ENCODE measurements at regions not wholly inside any gene's neighbourhood (a gene's known extent, or its start where the extent isn't known, plus 50 kb on each side); places are given as distances from the start of the nearest gene placed in this dataset.
"Not testable (repeated sequence)": the region's sequence is repeated elsewhere in the genome, so short reads cannot be mapped to it uniquely, and the experiment has no call there.

DNA sequence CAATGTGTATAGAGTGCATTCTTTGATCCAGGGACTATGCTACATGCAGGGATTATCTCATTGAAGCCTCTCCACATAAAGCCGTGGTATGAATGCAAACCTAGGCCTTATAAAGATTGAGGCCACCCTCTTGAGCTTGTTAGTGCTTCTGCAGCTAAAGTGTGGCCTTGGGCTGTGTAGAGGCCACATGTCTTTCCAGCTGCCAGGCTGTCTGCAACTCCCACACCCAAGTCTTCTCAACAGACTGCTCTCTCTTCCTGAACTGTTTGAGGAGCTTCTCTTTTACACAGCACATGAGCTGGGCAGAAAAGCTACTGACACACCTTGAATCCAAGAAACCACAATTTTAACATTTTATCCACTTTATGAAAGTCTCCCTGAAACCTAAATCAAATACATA lies 119.2 kb upstream of the MEX3C start:
- in situ Hi-C loops (cut with HindIII; ENCODE audit: low pct_ligation_motif_present, low pct_unique_long_range_greater_than_20kb, low sequenced_read_pairs) = no loop called here

DNA sequence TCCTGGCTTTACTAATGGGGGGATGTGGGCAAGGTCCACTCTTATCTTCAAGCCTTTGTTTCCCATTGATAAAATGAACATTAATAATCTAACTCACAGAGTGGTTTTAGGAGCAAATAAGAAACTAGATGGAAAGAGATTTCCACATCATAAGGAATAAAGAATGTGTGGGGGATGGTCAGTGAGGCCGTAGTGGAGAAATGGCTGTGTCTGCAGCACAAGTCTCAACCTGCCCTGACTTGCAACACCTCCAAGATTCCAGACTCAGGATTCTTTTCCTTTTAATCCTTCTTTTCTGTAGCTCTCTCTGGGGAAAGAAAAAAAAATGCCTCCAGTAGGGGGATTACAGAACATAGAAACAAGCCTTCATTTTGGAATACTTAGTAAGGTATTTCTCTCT lies 124.2 kb upstream of the MEX3C start:
- in situ Hi-C loops (cut with HindIII; ENCODE audit: low pct_ligation_motif_present, low pct_unique_long_range_greater_than_20kb, low sequenced_read_pairs) = no loop called here
- no peak for DNase-seq

More for the DNA sequence above, 119.2 kb upstream of the MEX3C start:
- no peak for DNase-seq

DNA sequence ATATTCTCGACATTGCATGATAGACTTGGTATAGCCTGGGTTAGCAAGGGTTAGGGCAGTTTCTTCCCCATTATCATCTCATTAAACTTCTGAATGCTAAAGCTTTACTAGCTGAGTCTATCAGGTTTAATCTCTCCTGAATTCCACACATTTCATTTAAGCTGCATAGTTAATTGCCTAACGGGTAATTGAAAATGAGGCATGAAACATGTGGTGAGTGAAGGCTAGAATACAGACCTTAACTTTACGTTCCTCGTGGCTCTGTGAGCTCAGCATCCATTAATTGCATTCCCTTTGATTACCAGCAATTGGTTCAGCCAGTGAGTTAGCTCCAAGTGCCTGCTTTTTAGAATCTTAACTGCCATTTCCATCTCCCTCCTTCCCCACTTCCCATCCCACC lies 126.5 kb upstream of the MEX3C start:
- in situ Hi-C loops (cut with HindIII; ENCODE audit: low pct_ligation_motif_present, low pct_unique_long_range_greater_than_20kb, low sequenced_read_pairs) = no loop called here
- no peak for DNase-seq

DNA sequence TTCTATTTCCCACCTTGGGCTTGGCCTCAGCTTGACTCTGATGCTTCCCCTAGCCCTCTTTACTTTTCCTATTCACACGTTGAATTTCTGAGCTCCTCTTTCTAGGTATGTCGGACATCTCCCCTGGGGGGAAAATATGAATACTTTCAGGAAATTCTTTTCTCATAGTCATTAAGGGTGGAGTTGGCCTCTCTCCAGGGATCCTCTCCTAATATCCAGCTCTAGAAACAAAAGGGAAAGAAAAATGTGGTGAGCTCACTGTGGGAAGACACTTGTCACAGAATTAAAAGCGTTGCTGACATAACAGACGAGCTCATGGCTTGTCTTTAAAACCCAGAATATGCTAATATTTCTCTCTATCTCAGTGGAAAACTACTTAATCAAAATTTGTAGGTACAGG lies 132.7 kb upstream of the MEX3C start:
- DNase-seq = no peak
- in situ Hi-C loops (cut with HindIII; ENCODE audit: low pct_ligation_motif_present, low pct_unique_long_range_greater_than_20kb, low sequenced_read_pairs) = no loop called here

DNA sequence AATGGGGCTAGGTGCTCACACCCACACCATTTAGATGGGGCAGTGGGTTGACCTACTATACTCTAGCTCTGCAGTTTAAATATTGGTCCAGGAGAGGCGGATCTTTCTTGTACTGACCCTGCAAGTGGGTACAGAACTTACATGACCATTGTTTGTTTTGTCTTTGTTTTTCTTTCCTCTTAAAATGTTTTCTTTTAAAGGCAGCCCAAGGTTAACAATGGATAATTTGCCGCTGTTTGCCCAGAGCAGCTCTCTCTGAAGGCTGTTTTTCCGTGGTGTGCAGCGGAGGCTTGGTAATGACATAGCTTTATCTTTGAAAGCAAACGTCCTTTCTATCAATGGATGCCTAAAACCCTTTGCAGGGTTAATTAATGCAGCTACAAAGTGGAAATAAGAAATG lies 133.3 kb upstream of the MEX3C start:
- in situ Hi-C loops (cut with HindIII; ENCODE audit: low pct_ligation_motif_present, low pct_unique_long_range_greater_than_20kb, low sequenced_read_pairs) = no loop called here
- DNase-seq = no peak

DNA sequence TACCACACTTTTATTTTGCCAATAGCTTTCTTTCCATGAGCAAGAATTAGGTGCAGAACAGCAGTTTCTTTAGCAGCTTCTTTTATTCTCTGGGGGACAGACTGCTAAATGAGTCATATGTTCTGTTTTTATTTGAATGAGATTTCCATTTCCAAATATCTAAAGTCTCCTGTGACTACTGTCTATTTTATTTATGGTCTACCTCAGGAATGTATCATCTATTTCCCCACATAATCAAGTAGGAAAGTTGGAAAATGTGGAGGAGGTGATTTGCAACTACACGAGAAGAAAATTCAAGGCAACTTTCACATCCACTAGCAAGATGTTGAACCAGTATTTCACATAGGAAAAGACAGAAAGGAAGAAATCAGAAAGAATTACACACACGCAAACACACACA lies 139.9 kb upstream of the MEX3C start:
- no peak for DNase-seq
- in situ Hi-C loops (cut with HindIII; ENCODE audit: low pct_ligation_motif_present, low pct_unique_long_range_greater_than_20kb, low sequenced_read_pairs) = no loop called here

DNA sequence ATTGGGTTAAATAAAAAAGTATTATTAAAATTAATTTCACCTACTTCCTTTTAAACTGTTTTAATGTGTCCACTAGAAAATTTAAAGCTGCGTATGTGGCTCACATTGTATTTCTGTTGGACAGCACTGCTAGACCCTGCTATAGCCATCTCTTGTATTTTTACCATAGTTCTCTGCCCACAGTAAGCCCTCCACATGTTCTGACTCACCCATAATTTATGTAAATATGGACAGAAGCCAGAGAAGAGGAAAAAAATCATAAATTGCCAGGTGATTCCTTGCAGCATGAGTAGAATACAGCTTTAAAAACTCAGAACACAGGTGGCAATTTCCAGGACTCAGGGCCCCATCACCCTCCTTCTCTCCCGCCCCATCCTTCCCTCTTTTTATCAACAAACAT lies 142.4 kb upstream of the MEX3C start:
- no peak for DNase-seq
- in situ Hi-C loops (cut with HindIII; ENCODE audit: low pct_ligation_motif_present, low pct_unique_long_range_greater_than_20kb, low sequenced_read_pairs) = no loop called here

DNA sequence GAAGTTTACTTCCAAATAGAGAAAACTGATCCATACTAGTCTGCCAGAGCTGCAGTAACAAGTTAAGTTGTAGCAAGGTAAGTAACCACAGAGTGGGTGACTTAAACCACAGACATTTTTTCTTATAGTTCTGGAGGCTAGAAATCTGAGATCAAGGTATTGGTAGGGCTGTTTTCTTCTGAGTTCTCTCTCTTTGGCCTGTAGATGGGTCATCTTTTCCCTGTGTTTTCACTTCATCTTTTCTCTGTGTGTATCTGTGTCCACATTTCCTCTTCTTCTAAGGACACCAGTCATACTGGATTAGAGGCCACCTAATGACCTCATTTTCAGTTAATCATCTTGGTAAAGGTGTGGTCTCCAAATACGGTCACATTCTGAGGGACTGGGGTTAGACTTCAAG lies 142.9 kb upstream of the MEX3C start:
- no peak for DNase-seq
- in situ Hi-C loops (cut with HindIII; ENCODE audit: low pct_ligation_motif_present, low pct_unique_long_range_greater_than_20kb, low sequenced_read_pairs) = no loop called here

DNA sequence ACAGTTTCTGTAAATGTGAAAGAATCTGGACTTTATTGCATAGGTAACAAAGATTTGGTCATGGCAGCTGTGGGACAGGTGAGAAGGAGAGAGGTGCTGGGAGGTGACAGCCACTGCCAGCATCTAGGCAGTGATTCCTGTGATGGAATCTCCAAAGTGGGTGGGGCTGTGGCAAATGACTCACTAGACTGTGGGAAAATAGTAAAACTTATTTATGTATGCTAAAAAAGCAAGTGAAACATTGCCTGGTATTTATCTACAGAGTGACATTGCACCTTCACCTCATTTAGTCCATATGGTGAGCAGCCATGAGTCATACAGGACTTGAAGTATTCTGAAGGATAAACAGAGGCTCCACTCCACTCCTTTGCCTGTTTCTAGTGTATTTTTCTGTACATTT lies 145.3 kb upstream of the MEX3C start:
- no peak for DNase-seq
- in situ Hi-C loops (cut with HindIII; ENCODE audit: low pct_ligation_motif_present, low pct_unique_long_range_greater_than_20kb, low sequenced_read_pairs) = no loop called here

DNA sequence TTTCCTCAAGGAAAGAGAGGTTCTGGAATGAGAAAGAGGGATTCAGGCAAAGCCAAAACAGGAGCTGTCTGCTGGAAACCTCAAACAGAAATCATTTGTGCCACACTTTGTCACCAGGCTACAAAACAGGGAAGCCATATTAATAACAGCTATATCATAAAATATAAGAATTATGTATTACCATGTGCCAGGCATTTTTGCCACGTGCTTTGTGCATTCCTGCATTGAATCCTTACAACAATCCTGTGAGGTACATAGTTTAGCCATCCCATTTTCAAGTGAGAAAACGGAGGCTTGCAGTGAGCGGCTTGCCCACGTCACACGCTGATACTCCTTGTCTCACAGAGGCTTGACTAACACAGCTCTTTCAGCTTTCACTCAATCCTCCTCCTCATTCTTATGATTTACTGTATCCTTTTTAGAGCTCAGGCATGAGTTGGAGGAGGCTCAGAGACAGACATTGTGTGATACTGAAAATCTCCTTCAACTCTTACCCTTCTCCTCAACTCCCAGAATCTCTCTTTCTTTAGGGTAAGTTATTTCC lies 148.4 kb upstream of the MEX3C start:
- in situ Hi-C loops (cut with HindIII; ENCODE audit: low pct_ligation_motif_present, low pct_unique_long_range_greater_than_20kb, low sequenced_read_pairs) = no loop called here
- DNase-seq = no peak

DNA sequence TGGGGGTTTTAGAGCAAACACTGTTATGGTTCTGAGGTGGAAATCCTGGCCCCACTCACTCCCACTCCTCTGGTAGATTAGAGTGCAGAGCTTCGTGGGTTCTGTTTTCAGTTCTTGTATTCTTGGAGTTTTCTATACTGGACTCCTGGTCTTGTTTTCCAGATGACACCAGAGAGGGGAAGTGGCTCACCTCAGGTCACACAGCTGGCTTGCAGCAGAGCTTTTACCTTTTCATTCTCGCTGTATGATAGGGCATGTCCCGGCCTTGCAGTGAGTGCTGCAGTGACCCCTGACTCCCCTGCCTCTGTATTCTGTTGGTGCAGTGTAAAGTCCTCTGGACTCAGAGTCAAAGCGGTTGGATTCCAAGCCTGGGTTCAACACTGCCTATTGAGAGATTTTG lies 148.9 kb upstream of the MEX3C start:
- in situ Hi-C loops (cut with HindIII; ENCODE audit: low pct_ligation_motif_present, low pct_unique_long_range_greater_than_20kb, low sequenced_read_pairs) = no loop called here

DNA sequence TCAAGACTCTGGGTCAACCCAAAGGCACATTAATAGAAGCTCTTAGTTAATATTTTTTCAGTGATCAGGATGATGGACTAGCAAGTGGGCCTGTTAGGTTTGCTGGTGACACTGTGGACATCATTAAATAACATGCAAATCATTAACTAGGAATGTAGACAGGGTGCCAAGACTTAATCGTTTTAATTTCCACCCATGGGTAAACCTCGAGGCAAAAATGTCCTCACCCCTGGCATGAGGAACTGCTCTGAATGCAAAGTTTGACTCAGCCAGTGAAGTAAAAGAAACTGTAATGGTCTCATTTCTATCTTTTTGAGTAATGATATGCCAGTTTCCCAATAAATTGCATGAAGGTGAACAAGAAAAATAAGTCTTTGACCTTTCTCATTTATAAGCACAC lies 152.6 kb upstream of the MEX3C start:
- in situ Hi-C loops (cut with HindIII; ENCODE audit: low pct_ligation_motif_present, low pct_unique_long_range_greater_than_20kb, low sequenced_read_pairs) = no loop called here
- DNase-seq = no peak

More for the DNA sequence above, 148.9 kb upstream of the MEX3C start:
- no peak for DNase-seq

DNA sequence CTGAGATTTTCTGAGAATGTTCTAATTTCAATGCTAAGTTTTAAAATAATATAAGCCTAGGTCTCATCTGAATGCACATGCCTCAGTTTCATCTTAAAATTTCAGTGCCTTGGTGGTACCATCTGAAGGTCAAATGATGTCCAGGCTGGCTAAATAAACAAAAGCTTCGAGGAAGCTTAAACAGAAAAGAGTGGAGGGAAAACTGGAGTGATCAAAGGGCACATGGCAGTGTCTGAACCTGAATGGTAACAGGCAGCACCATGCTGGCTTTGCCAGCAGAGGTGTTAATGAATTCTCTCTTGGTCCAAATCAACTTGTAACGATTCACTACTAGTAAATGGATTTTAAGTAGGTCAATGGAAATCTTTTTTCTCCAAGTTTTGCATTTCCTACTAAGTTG lies 158.4 kb upstream of the MEX3C start:
- no peak for DNase-seq
- in situ Hi-C loops (cut with HindIII; ENCODE audit: low pct_ligation_motif_present, low pct_unique_long_range_greater_than_20kb, low sequenced_read_pairs) = no loop called here

DNA sequence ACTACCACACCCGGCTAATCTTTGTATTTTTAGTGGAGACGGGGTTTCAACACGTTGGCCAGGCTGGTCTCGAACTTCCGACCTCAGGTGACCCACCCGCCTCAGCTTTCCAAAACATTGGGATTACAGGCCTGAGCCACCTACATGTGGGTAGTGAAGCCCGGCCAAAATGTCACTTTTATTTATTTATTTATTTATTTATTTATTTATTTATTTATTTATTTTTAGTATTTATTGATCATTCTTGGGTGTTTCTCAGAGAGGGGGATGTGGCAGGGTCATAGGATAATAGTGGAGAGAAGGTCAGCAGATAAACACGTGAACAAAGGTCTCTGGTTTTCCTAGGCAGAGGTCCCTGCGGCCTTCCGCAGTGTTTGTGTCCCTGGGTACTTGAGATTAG lies 162.8 kb upstream of the MEX3C start:
- DNase-seq; in situ Hi-C loops (cut with HindIII; ENCODE audit: low pct_ligation_motif_present, low pct_unique_long_range_greater_than_20kb, low sequenced_read_pairs): not testable (repeated sequence)

DNA sequence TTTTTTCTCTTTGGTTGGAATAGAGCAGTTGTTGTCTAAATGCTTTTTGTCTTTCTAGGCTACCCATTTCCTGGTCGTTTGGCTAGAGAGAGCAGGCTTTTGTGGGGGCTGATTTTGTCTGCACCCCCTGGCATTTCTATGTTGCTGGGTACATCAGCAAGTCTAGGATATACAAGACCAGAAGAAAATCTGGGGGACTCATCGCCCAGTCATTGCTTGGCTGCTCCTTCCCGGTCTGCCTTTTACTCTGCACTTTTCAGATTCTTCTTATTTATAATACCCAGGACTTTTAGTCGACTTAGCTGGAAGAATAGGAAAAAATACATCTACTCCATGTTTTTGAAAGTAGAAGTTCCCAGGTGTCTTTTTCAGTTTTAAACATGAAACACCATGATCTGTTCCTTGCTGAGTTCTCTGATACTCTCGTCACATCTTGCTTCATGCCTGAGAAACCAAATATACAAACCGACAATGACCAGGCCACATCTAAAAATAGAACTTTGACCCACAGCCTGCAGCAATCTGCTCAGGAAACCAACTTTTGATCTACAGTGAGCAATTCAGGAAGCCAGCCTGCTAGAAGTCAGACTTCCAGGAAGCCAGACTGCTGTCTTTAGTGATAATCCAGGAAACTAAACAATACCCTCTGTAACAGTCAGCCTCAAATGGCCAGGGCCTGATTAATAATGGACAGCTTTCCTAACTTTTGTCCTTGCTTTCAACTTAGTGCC lies 163.8 kb upstream of the MEX3C start:
- no peak for DNase-seq
- in situ Hi-C loops (cut with HindIII; ENCODE audit: low pct_ligation_motif_present, low pct_unique_long_range_greater_than_20kb, low sequenced_read_pairs) = no loop called here

DNA sequence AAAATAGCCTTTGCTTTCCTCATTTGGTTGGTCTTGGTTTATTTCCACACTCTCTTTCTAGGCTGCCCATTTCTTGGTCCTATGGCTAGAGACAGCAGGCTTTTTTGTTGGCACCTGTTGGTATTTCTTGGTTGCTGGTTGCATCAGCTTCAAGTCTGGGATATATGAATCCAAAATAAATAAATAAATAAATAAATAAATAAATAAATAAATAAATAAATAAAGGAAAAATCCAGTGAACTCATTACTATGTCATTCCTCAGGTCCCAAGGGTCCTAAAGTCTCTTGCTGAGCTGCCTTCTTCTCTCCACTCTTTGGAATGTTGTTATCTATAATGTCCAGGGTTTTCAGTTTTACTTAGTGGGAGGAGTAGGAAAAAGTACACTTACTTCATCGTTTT lies 165.9 kb upstream of the MEX3C start:
- in situ Hi-C loops (cut with HindIII; ENCODE audit: low pct_ligation_motif_present, low pct_unique_long_range_greater_than_20kb, low sequenced_read_pairs) = no loop called here
- no peak for DNase-seq

DNA sequence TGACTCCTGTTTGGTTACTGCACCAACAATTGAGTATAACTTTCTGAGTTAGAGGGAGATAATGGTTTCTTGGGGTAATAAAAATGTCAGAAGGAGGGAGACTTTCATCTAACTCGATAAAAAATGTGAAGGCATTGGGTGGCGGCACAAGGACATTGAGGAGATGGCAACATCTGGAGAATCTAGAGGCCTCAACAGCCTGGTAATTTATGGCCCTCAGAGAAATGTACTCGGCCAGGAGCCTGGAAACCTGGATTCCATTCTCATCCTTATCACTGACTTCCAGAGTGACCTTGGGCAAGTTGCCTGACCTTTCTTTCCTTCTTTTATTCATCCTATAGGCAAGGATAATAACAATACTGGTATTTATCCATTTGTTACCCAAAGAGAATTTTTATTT lies 173.5 kb upstream of the MEX3C start:
- no peak for DNase-seq
- in situ Hi-C loops (cut with HindIII; ENCODE audit: low pct_ligation_motif_present, low pct_unique_long_range_greater_than_20kb, low sequenced_read_pairs) = no loop called here

DNA sequence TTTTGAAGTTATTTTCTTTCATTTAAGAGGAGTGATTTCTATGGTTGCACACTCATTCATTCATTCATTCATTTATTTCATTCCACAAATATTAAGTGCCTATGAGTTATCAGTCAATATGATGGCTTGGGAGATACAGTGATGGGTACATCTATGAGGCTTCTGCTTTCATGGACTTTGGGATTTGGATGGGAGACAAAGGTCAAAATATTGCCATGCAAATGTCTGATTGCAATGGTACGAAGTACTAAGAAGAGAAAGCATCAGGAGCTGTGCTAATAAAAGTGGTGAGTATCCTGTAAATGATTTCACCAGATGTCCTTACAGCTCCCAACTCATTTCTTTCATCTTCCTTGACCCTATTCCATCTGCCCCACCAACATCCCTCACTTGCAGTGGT lies 174.4 kb upstream of the MEX3C start:
- no peak for DNase-seq
- in situ Hi-C loops (cut with HindIII; ENCODE audit: low pct_ligation_motif_present, low pct_unique_long_range_greater_than_20kb, low sequenced_read_pairs) = no loop called here

DNA sequence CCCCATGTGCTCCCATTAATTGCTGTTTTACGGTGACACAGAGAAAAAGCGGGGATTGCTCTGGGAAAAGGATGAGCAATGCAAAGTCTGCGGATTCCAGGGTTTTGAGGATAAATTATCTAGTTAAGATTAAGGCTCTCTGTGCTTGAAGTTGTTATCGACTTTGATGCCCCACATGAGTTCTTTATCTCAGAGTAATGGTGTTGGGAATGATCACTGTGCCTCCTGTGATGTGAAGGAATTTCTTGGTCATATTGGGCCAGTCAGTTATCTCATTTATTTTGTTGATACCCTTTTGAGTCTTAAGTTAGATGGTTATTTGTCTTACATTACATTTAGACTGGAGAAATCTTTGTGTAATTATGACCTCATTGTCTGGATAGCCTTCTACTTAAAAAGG lies 184.6 kb upstream of the MEX3C start:
- in situ Hi-C loops (cut with HindIII; ENCODE audit: low pct_ligation_motif_present, low pct_unique_long_range_greater_than_20kb, low sequenced_read_pairs) = no loop called here
- no peak for DNase-seq

DNA sequence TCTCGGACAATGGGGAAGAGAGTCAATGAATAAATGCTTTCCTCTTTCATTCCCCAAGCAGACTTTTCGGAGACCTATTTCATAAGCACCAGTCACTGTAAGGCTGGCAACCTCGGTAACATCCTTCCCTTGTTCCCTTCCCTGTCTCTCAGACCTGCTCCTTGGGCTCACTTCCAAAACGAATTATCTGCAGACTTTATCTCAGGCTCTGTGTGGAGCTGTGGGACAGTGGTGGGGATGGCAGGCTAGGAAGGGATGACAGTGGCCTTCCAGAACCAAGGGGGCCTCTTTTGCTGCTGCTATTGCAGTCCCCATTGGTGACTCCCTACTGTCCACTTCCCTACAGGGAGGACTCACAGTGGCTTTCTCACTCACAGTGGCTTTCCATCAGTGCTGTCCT lies 185.6 kb upstream of the MEX3C start:
- no peak for DNase-seq
- in situ Hi-C loops (cut with HindIII; ENCODE audit: low pct_ligation_motif_present, low pct_unique_long_range_greater_than_20kb, low sequenced_read_pairs) = no loop called here

DNA sequence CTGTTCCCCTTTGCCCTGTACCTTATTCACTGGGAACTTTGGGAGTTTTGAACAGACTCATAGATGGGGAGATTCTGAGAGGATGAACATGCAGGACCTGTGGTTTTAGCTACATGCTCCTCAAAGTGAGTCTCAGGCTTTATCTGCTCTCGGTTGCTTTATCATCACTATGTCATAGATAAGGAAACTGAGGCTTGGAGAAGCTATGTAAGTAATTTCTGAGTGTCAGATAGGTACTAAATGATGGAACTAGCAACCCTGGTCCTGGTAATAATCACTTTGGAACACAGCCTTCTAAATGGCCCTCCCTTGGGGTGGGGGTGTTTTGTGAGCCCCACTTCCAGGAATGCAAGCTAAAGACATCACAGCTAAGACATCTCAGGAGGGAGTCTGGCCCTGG lies 186.2 kb upstream of the MEX3C start:
- no peak for DNase-seq
- in situ Hi-C loops (cut with HindIII; ENCODE audit: low pct_ligation_motif_present, low pct_unique_long_range_greater_than_20kb, low sequenced_read_pairs) = no loop called here

All from ACHN (cell line).